ENCODE measurements at regions not wholly inside any gene's neighbourhood (a gene's known extent, or its start where the extent isn't known, plus 50 kb on each side); places are given as distances from the start of the nearest gene placed in this dataset.

- no peak overlapping the region for H3K4me3 ChIP-seq (ENCODE audit: low read depth, low read length)
- TF ChIP-seq, protein P1, sequence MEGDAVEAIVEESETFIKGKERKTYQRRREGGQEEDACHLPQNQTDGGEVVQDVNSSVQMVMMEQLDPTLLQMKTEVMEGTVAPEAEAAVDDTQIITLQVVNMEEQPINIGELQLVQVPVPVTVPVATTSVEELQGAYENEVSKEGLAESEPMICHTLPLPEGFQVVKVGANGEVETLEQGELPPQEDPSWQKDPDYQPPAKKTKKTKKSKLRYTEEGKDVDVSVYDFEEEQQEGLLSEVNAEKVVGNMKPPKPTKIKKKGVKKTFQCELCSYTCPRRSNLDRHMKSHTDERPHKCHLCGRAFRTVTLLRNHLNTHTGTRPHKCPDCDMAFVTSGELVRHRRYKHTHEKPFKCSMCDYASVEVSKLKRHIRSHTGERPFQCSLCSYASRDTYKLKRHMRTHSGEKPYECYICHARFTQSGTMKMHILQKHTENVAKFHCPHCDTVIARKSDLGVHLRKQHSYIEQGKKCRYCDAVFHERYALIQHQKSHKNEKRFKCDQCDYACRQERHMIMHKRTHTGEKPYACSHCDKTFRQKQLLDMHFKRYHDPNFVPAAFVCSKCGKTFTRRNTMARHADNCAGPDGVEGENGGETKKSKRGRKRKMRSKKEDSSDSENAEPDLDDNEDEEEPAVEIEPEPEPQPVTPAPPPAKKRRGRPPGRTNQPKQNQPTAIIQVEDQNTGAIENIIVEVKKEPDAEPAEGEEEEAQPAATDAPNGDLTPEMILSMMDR (IDR thresholded peaks at IDR 0.05; ENCODE audit: insufficient read depth, low read length, missing control alignments): no peak
- POLR2A ChIA-PET: no interaction called here
- CTCF ChIA-PET: no interaction called here
- DNase-seq (ENCODE audit: low read depth, low spot score): no peak
Measured at GRCh38 chr1:37387854-37388253, 86.5 kb upstream of the ZC3H12A start.

DNA sequence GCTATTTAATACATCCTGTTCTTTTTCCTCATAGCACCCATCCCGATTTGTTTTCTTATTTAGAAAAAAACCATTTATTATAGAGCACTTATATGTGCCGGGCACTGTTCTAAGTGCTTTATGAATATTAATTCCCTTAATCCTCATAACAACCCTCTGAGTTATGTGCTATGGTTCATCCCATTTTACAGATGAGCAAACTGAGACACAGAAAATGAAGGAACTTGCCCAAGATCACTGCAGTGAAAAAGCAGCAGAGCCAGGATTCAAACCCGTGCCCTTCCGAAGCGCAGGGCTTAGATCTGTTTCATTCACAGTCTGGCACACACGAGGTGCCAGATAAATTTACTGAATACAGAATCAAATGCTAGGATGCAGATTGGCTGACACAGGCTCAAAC, 85.1 kb upstream of the ZC3H12A start:
- ChIA-PET CTCF (no interaction called here), POLR2A (no interaction called here)
- no peak overlapping the region for H3K4me3 ChIP-seq (ENCODE audit: low read depth, low read length)
- TF ChIP-seq, protein P1 (IDR thresholded peaks at IDR 0.05; ENCODE audit: insufficient read depth, low read length, missing control alignments): no peak
- no peak for DNase-seq (ENCODE audit: low read depth, low spot score)

- H3K4me3 ChIP-seq (ENCODE audit: low read depth, low read length): no peak overlapping the region
- TF ChIP-seq, protein P1 (IDR thresholded peaks at IDR 0.05; ENCODE audit: insufficient read depth, low read length, missing control alignments): no peak
- POLR2A ChIA-PET: no interaction called here
- CTCF ChIA-PET: no interaction called here
- DNase-seq (ENCODE audit: low read depth, low spot score): no peak
Measured at GRCh38 chr1:37391211-37392011, 83.0 kb upstream of the ZC3H12A start.

- TF ChIP-seq, protein P1 (IDR thresholded peaks at IDR 0.05; ENCODE audit: insufficient read depth, low read length, missing control alignments): no peak
- no peak for DNase-seq (ENCODE audit: low read depth, low spot score)
- CTCF ChIA-PET: no interaction called here
- POLR2A ChIA-PET: no interaction called here
- no peak overlapping the region for H3K4me3 ChIP-seq (ENCODE audit: low read depth, low read length)
Measured at GRCh38 chr1:37392051-37392450, 82.3 kb upstream of the ZC3H12A start.

GRCh38 chr1:37393173-37394120, 80.9 kb upstream of the ZC3H12A start:
- no peak for DNase-seq (ENCODE audit: low read depth, low spot score)
- H3K4me3 ChIP-seq (ENCODE audit: low read depth, low read length): no peak overlapping the region
- CTCF ChIA-PET: no interaction called here
- TF ChIP-seq, protein P1 (IDR thresholded peaks at IDR 0.05; ENCODE audit: insufficient read depth, low read length, missing control alignments): no peak
- POLR2A ChIA-PET: no interaction called here
